WTC11 (cell line): ENCODE measurements at regions not wholly inside any gene's neighbourhood (a gene's known extent, or its start where the extent isn't known, plus 50 kb on each side); places are given as distances from the start of the nearest gene placed in this dataset.

Experiments used
- ATAC-seq: fragments of 200-7000 bp; cut with Tn5 transposase; 2 replicates; pipeline ENCODE4 v1.10.0; 2021; ENCODE audit warnings: mild to moderate bottlenecking, moderate library complexity
- CTCF ChIA-PET: fragments of 300-600 bp; sonication (Branson Sonifier 250); formaldehyde crosslinking; loops from one replicate; lab custom pipeline; 2021; ENCODE audit warnings: antibody characterized with exemption; lab: Charles Lee
- POLR2A ChIA-PET: fragments of 350-600 bp; sonication (Branson Sonifier 250); formaldehyde crosslinking; loops from one replicate; lab custom pipeline; 2021; ENCODE audit warnings: antibody characterized with exemption; lab: Charles Lee
- DNase-seq: peaks from one replicate; pipeline ENCODE4 v3.0.0; 2021; ENCODE audit warnings: low spot score
- H3K27ac Mint-ChIP-seq: 2 replicates; pipeline ENCODE4 v1.8.0; 2021; ENCODE audit warnings: mixed read lengths
- H3K27me3 Mint-ChIP-seq: 2 replicates; pipeline ENCODE4 v1.8.0; 2021; ENCODE audit warnings: low read depth, mild to moderate bottlenecking, moderate library complexity, mixed read lengths
- H3K36me3 Mint-ChIP-seq: 2 replicates; pipeline ENCODE4 v1.8.0; 2021; ENCODE audit warnings: mixed read lengths
- H3K4me1 Mint-ChIP-seq: 2 replicates; pipeline ENCODE4 v1.8.0; 2022; ENCODE audit warnings: mixed read lengths
- H3K4me3 Mint-ChIP-seq: 2 replicates; pipeline ENCODE4 v1.8.0; 2021; ENCODE audit warnings: mild to moderate bottlenecking, moderate library complexity, mixed read lengths
- H3K9me3 Mint-ChIP-seq: 2 replicates; pipeline ENCODE4 v1.8.0; 2021; ENCODE audit warnings: mixed read lengths
- AFF4 ChIP-seq: sonication (generic); formaldehyde crosslinking; IDR thresholded peaks from 2 replicates; pipeline ENCODE4 v1.8.1; 2023; ENCODE audit warnings: mild to moderate bottlenecking, missing genetic modification reagents, borderline replicate concordance
- AR ChIP-seq: fragments of 250-450 bp; sonication (Bioruptor Pico); IDR thresholded peaks from 2 replicates; pipeline ENCODE4 v1.9.0; 2021; ENCODE audit warnings: mild to moderate bottlenecking
- ATF2 ChIP-seq: sonication (generic); formaldehyde crosslinking; IDR thresholded peaks from 2 replicates; pipeline ENCODE4 v1.8.1; 2022; ENCODE audit warnings: low read depth, missing genetic modification reagents, borderline replicate concordance
- ATF3 ChIP-seq: sonication (generic); formaldehyde crosslinking; conservative IDR thresholded peaks from 2 replicates; pipeline ENCODE4 v1.8.1; 2022; ENCODE audit warnings: mild to moderate bottlenecking, missing genetic modification reagents
- FOXJ3 ChIP-seq: sonication (generic); formaldehyde crosslinking; IDR thresholded peaks from 2 replicates; pipeline ENCODE4 v1.9.0; 2021; ENCODE audit warnings: missing genetic modification reagents, mild to moderate bottlenecking, borderline replicate concordance
- GRHL2 ChIP-seq: fragments of 250-450 bp; sonication (Bioruptor Pico); IDR thresholded peaks from 2 replicates; pipeline ENCODE4 v1.8.0; 2022; ENCODE audit warnings: mild to moderate bottlenecking, moderate library complexity; ENCODE audit not compliant: insufficient replicate concordance, severe bottlenecking
- HMGXB4 ChIP-seq: sonication (generic); formaldehyde crosslinking; IDR thresholded peaks from 2 replicates; pipeline ENCODE4 v1.8.1; 2023; ENCODE audit warnings: mild to moderate bottlenecking, moderate library complexity, missing genetic modification reagents
- IRF2 ChIP-seq: sonication (generic); formaldehyde crosslinking; IDR thresholded peaks from 2 replicates; pipeline ENCODE4 v1.8.0; 2022; ENCODE audit warnings: low read depth, missing genetic modification reagents, borderline replicate concordance
- NFE2L1 ChIP-seq: sonication (generic); formaldehyde crosslinking; IDR thresholded peaks from 2 replicates; pipeline ENCODE4 v1.8.1; 2023; ENCODE audit warnings: missing genetic modification reagents
- RORB ChIP-seq: fragments of 250-450 bp; sonication (Bioruptor Pico); IDR thresholded peaks from 2 replicates; pipeline ENCODE4 v1.9.0; 2021; ENCODE audit warnings: mild to moderate bottlenecking
- SMAD4 ChIP-seq: sonication (generic); formaldehyde crosslinking; IDR thresholded peaks from 2 replicates; pipeline ENCODE4 v1.8.0; 2022; ENCODE audit warnings: mild to moderate bottlenecking, missing genetic modification reagents
- STAT6 ChIP-seq: sonication (generic); formaldehyde crosslinking; conservative IDR thresholded peaks from 2 replicates; pipeline ENCODE4 v1.8.1; 2023; ENCODE audit warnings: mild to moderate bottlenecking, low read depth, missing genetic modification reagents, moderate library complexity
- ZMAT4 ChIP-seq: fragments of 250-450 bp; sonication (Bioruptor Pico); IDR thresholded peaks from 2 replicates; pipeline ENCODE4 v1.9.0; 2021; ENCODE audit warnings: mild to moderate bottlenecking
- ZNF138 ChIP-seq: sonication (generic); formaldehyde crosslinking; conservative IDR thresholded peaks from 2 replicates; pipeline ENCODE4 v1.8.1; 2022; ENCODE audit warnings: mild to moderate bottlenecking, moderate library complexity, missing genetic modification reagents
- ZNF281 ChIP-seq: sonication (generic); formaldehyde crosslinking; IDR thresholded peaks from 2 replicates; pipeline ENCODE4 v1.8.0; 2023; ENCODE audit warnings: mild to moderate bottlenecking, missing genetic modification reagents
- ZNF423 ChIP-seq: fragments of 250-450 bp; sonication (Bioruptor Pico); IDR thresholded peaks from 2 replicates; pipeline ENCODE4 v2.1.2; 2022; ENCODE audit warnings: mild to moderate bottlenecking, moderate library complexity

GRCh38 chr4:29320947-29321620 lies 1399.1 kb upstream of the PCDH7 start:
- H3K27me3 Mint-ChIP-seq, result no peaks in the 10 kb centered on the region
- no peaks in the 10 kb centered on the region for H3K36me3 Mint-ChIP-seq
- DNase-seq, result no peak
- peaks cover 11% of the 10 kb centered on the region for H3K9me3 Mint-ChIP-seq
- no peak overlapping the region for H3K27ac Mint-ChIP-seq
- ChIA-PET POLR2A (interaction anchor here (0.6 kb wide), 1 partner anchor 84 kb away, joined by 3 read pairs; no protein-coding TSS in a partner anchor), CTCF (no interaction called here)
- peak; percentile 55 for ATAC-seq
- peaks cover 4% of the 10 kb centered on the region for H3K4me1 Mint-ChIP-seq
- no peak overlapping the region for H3K4me3 Mint-ChIP-seq
- no peak for TF ChIP-seq AFF4 (CRISPR knock-in tag)
- no peak for TF ChIP-seq ATF2
- TF ChIP-seq GRHL2 (CRISPR knock-in tag), result no peak
- no peak for TF ChIP-seq ZMAT4 (CRISPR knock-in tag)
- no peak for TF ChIP-seq ZNF423
- TF ChIP-seq ZNF281 (CRISPR knock-in tag), result no peak
- no peak for TF ChIP-seq ATF3 (CRISPR knock-in tag)
- no peak for TF ChIP-seq SMAD4 (CRISPR knock-in tag)
- no peak for TF ChIP-seq ZNF138 (CRISPR knock-in tag)
- TF ChIP-seq IRF2, result no peak
- no peak for TF ChIP-seq RORB (CRISPR knock-in tag)
- TF ChIP-seq FOXJ3 (CRISPR knock-in tag), result no peak
- TF ChIP-seq, all 79 proteins: peak for 0

GRCh38 chr4:29326004-29326403 lies 1394.2 kb upstream of the PCDH7 start:
- no peak overlapping the region for H3K27ac Mint-ChIP-seq
- H3K4me1 Mint-ChIP-seq, result peaks cover 4% of the 10 kb centered on the region
- ChIA-PET POLR2A (no interaction called here), CTCF (no interaction called here)
- H3K9me3 Mint-ChIP-seq, result no peaks in the 10 kb centered on the region
- no peaks in the 10 kb centered on the region for H3K27me3 Mint-ChIP-seq
- H3K4me3 Mint-ChIP-seq, result no peak overlapping the region
- no peaks in the 10 kb centered on the region for H3K36me3 Mint-ChIP-seq
- ATAC-seq (no peak), DNase-seq (no peak)
- TF ChIP-seq STAT6, result no peak
- TF ChIP-seq NFE2L1, result no peak
- no peak for TF ChIP-seq SMAD4 (CRISPR knock-in tag)
- no peak for TF ChIP-seq AR
- no peak for TF ChIP-seq GRHL2 (CRISPR knock-in tag)
- no peak for TF ChIP-seq HMGXB4 (CRISPR knock-in tag)
